Fibroblast of pulmonary artery (primary cell): ENCODE measurements at regions not wholly inside any gene's neighbourhood (a gene's known extent, or its start where the extent isn't known, plus 50 kb on each side); places are given as distances from the start of the nearest gene placed in this dataset.
"Not testable (repeated sequence)": the region's sequence is repeated elsewhere in the genome, so short reads cannot be mapped to it uniquely, and the experiment has no call there.

ENCODE experiments used
- DNase-seq: peaks from one replicate; pipeline ENCODE4 v3.0.0-alpha.2; 2010; ENCODE audit warnings: low read depth
- H3K4me3 ChIP-seq: replicated peaks from 2 replicates; pipeline ENCODE4 v1.5.1; 2011; ENCODE audit warnings: low read depth, mild to moderate bottlenecking, control low read depth, low read length, moderate library complexity
- CTCF ChIP-seq: IDR thresholded peaks from 2 replicates; pipeline ENCODE4 v1.5.1; 2011; ENCODE audit warnings: mild to moderate bottlenecking, control low read depth, low read length, inconsistent platforms; ENCODE audit errors: missing control alignments

GRCh38 chr6:144418959-144419545, 133.9 kb downstream of the UTRN start:
- no peak overlapping the region for H3K4me3 ChIP-seq
- DNase-seq, result no peak
- no peak for TF ChIP-seq CTCF

DNA sequence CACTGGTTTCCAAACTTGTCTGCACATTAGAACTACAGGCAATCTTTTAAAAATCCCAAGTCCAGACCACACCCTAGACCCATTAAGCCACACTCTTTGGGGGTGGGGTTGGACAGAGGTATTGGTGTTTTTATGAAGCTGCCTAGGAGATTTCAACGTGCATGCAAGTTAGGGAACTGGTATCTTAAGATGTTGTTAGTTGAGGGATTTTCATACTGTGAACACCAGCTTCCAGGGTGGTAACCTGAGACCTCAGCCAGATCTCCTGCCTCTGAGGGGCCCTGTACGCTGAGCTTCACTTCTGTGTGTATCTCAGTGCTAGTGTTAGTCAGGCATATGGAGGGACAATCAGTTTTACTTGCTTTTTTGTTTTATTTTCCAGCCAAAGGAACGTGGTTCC, 138.0 kb downstream of the UTRN start:
- H3K4me3 ChIP-seq, result no peak overlapping the region
- TF ChIP-seq CTCF, result no peak
- DNase-seq, result no peak

DNA sequence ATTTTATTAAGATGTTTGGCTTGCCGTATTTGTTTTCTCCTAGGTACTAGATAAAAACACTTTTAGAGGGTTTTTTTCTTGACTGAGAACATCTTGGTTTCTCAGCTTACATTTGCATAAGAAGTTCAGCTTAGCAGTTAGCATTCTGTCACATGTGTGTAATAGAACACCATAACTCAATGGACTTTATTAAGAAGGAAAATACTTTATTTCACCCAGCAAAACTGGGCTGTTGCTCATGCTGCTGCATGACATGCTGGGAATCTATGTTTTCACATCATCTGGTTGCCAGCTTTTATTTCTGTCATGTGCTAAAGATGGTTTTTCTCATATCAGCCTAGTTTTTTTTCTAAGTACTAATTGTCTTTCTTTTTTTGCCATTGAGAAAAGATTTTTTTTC, 144.6 kb downstream of the UTRN start:
- DNase-seq, result no peak
- H3K4me3 ChIP-seq, result no peak overlapping the region
- TF ChIP-seq CTCF, result no peak

DNA sequence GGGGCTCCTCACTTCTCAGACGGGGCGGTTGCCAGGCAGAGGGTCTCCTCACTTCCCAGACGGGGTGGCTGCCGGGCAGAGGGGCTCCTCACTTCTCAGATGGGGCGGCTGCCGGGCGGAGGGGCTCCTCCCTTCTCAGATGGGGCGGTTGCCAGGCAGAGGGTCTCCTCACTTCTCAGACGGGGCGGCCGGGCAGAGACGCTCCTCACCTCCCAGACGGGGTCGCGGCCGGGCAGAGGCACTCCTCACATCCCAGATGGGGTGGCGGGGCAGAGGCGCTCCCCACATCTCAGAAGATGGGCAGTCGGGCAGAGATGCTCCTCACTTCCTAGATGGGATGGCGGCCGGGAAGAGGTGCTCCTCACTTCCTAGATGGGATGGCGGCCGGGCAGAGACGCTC, 148.3 kb downstream of the UTRN start:
- DNase-seq, H3K4me3 ChIP-seq: not testable (repeated sequence)

DNA sequence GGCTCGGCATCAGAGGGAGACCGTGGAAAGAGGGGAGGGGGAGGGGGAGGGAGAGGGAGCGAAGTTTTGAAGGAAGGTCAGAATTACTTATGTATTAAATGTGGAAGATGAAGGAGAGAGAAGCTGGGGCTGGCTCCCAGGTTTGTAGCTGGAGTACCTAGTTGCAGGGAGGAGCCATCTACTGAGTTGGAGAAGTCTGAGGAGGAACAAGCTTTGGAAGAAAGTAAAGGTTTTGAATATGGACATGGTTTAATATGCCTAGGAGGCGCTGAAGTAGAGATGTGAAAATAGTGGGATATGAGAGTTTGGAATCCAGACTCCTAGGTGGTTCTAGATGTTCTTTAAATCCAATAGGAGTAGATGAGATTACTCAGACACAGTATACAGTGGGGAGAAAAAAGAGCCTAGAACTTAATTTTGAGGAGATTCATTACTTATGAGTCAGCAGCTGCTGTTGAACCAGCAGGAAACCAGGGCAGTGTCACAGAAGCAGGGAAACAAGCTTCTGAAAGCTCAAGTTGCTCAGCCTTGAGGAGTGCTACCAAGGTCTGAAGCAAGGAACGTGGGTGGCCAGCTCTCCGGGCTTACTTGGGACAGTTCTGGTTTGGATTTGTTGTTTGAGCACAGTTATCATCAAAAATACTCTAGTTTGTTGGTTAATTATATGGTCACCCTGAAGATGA, 149.3 kb downstream of the UTRN start:
- no peak overlapping the region for H3K4me3 ChIP-seq
- peak; percentile 88 for DNase-seq
- TF ChIP-seq CTCF, result no peak

- H3K4me3 ChIP-seq, result no peak overlapping the region
- no peak for DNase-seq
- no peak for TF ChIP-seq CTCF
Measured at GRCh38 chr6:144435602-144436426, 150.7 kb downstream of the UTRN start.

- no peak for DNase-seq
- no peak for TF ChIP-seq CTCF
- H3K4me3 ChIP-seq, result no peak overlapping the region
Measured at GRCh38 chr6:144437105-144437504, 152.0 kb downstream of the UTRN start.
